GM10266 (cell line): ENCODE measurements at regions not wholly inside any gene's neighbourhood (a gene's known extent, or its start where the extent isn't known, plus 50 kb on each side); places are given as distances from the start of the nearest gene placed in this dataset.
"Not testable (repeated sequence)": the region's sequence is repeated elsewhere in the genome, so short reads cannot be mapped to it uniquely, and the experiment has no call there.

Experiments used
- DNase-seq: peaks from one replicate; pipeline ENCODE4 v3.0.0; 2012; ENCODE audit errors: extremely low spot score
- CTCF ChIP-seq: IDR thresholded peaks from 2 replicates; pipeline ENCODE4 v1.5.1; 2012; ENCODE audit warnings: mild to moderate bottlenecking, low read depth; ENCODE audit not compliant: control insufficient read depth, insufficient read depth; ENCODE audit errors: missing control alignments

- DNase-seq = no peak
- no peak for TF ChIP-seq CTCF
Measured at GRCh38 chr1:221981461-221981860, 239.6 kb upstream of the DUSP10 start.

GRCh38 chr1:221979444-221980032, 237.6 kb upstream of the DUSP10 start:
- no peak for DNase-seq

GRCh38 chr1:221978631-221979334, 236.9 kb upstream of the DUSP10 start:
- not testable (repeated sequence) for DNase-seq

More at GRCh38 chr1:221979444-221980032, 237.6 kb upstream of the DUSP10 start:
- no peak for TF ChIP-seq CTCF

GRCh38 chr1:221973787-221974186, 231.9 kb upstream of the DUSP10 start:
- not testable (repeated sequence) for DNase-seq

GRCh38 chr1:221972276-221973235, 230.7 kb upstream of the DUSP10 start:
- DNase-seq = no peak
- no peak for TF ChIP-seq CTCF

- not testable (repeated sequence) for DNase-seq
Measured at GRCh38 chr1:221971035-221971434, 229.1 kb upstream of the DUSP10 start.

- DNase-seq = not testable (repeated sequence)
Measured at GRCh38 chr1:221969298-221969858, 227.5 kb upstream of the DUSP10 start.

GRCh38 chr1:221967538-221967937, 225.6 kb upstream of the DUSP10 start:
- DNase-seq = not testable (repeated sequence)

GRCh38 chr1:221966888-221967287, 225.0 kb upstream of the DUSP10 start:
- not testable (repeated sequence) for DNase-seq

GRCh38 chr1:221965891-221966290, 224.0 kb upstream of the DUSP10 start:
- DNase-seq = not testable (repeated sequence)

GRCh38 chr1:221965252-221965651, 223.4 kb upstream of the DUSP10 start:
- DNase-seq = no peak
- TF ChIP-seq CTCF = no peak
